A673 (cell line): ENCODE measurements at regions not wholly inside any gene's neighbourhood (a gene's known extent, or its start where the extent isn't known, plus 50 kb on each side); places are given as distances from the start of the nearest gene placed in this dataset.

Experiments used
- BruUV-seq: library from RNA; stranded (reverse); fragments of 400-500 nt; replicated peaks from 2 replicates; lab custom pipeline; 2021; lab: Mats Ljungman, UMichigan
- CTCF ChIA-PET: fragments of 300-600 bp; sonication (Branson Sonifier 250); formaldehyde crosslinking; loops from one replicate; lab custom pipeline; 2022; ENCODE audit warnings: antibody characterized with exemption; lab: Charles Lee
- POLR2A ChIA-PET: fragments of 300-600 bp; sonication (Branson Sonifier 250); formaldehyde crosslinking; loops from one replicate; lab custom pipeline; 2022; ENCODE audit warnings: antibody characterized with exemption; ENCODE audit not compliant: low non-redundant PET; lab: Charles Lee
- DNase-seq: peaks from one replicate; pipeline ENCODE4 v3.0.0-alpha.2; 2015; ENCODE audit warnings: low spot score
- H3K27ac ChIP-seq: fragments of 200-600 bp; sonication (generic); 2 replicates; pipeline ENCODE4 v1.5.1; 2016; ENCODE audit warnings: mixed run types, low read depth, mild to moderate bottlenecking, mixed read lengths, antibody characterized with exemption, low read length; ENCODE audit not compliant: poor library complexity, severe bottlenecking
- H3K27me3 ChIP-seq: fragments of 200-600 bp; sonication (generic); replicated peaks from 2 replicates; pipeline ENCODE4 v1.6.1; 2017; ENCODE audit warnings: mixed run types, low read depth, mild to moderate bottlenecking, mixed read lengths, antibody characterized with exemption, low read length; ENCODE audit not compliant: insufficient read depth, poor library complexity
- H3K36me3 ChIP-seq: fragments of 200-600 bp; sonication (generic); 2 replicates; pipeline ENCODE4 v1.6.1; 2016; ENCODE audit warnings: mixed run types, mild to moderate bottlenecking, mixed read lengths, antibody characterized with exemption, low read length; ENCODE audit not compliant: insufficient read depth, poor library complexity, severe bottlenecking
- H3K4me1 ChIP-seq: fragments of 200-600 bp; sonication (generic); 2 replicates; pipeline ENCODE4 v1.6.1; 2017; ENCODE audit warnings: mixed run types, mild to moderate bottlenecking, mixed read lengths, antibody characterized with exemption, low read length; ENCODE audit not compliant: insufficient read depth, poor library complexity, severe bottlenecking
- H3K4me3 ChIP-seq: fragments of 200-600 bp; sonication (generic); 2 replicates; pipeline ENCODE4 v1.5.1; 2016; ENCODE audit warnings: low read depth, mixed run types, mild to moderate bottlenecking, mixed read lengths, low read length; ENCODE audit not compliant: poor library complexity, severe bottlenecking
- H3K9me3 ChIP-seq: fragments of 200-600 bp; sonication (generic); 2 replicates; pipeline ENCODE4 v1.6.1; 2016; ENCODE audit warnings: mixed run types, low read depth, mild to moderate bottlenecking, mixed read lengths, antibody characterized with exemption, low read length; ENCODE audit not compliant: poor library complexity, severe bottlenecking
- CTCF ChIP-seq: fragments of 300-800, 200-600 bp; sonication (generic); conservative IDR thresholded peaks from 2 replicates; pipeline ENCODE4 v1.5.1; 2017; ENCODE audit warnings: low read depth, mild to moderate bottlenecking, antibody characterized with exemption, low read length, moderate library complexity, mixed read lengths
- EZH2 ChIP-seq: fragments of 200-600 bp; sonication (generic); IDR thresholded peaks from 2 replicates; pipeline ENCODE4 v1.6.1; 2017; ENCODE audit warnings: borderline replicate concordance, low read depth, mild to moderate bottlenecking, mixed read lengths, antibody characterized with exemption, low read length; ENCODE audit not compliant: poor library complexity, severe bottlenecking
- intact Hi-C: fragments of 100-400 bp; cut with micrococcal nuclease; formaldehyde crosslinking; loops from one replicate; pipeline ENCODE4 v1.10.0; 2022; ENCODE audit not compliant: unreplicated experiment

- ChIA-PET CTCF (no interaction called here), POLR2A (no interaction called here)
- intact Hi-C loops, result no loop called here
- no peaks in the 10 kb centered on the region for H3K27me3 ChIP-seq
- no TSS peak for BruUV-seq
- H3K4me3 ChIP-seq, result no peak overlapping the region
- no peaks in the 10 kb centered on the region for H3K4me1 ChIP-seq
- H3K9me3 ChIP-seq, result no peaks in the 10 kb centered on the region
- DNase-seq, result peak; percentile 35
- TF ChIP-seq EZH2 (no peak), CTCF (peak; percentile 35; the same call in 1 of the 2 replicates)
- no peak overlapping the region for H3K27ac ChIP-seq
- H3K36me3 ChIP-seq, result no peaks in the 10 kb centered on the region
These were observed 224.5 kb downstream of the UXS1 start for GRCh38 chr2:105969552-105969951.

GRCh38 chr2:105962221-105962620 lies 217.5 kb downstream of the NCK2 start:
- POLR2A ChIA-PET, result no interaction called here

GRCh38 chr2:105961599-105962146 lies 217.0 kb downstream of the NCK2 start:
- no TSS peak for BruUV-seq
- Histone ChIP-seq H3K27ac (no peak overlapping the region), H3K36me3 (no peaks in the 10 kb centered on the region), H3K4me1 (no peaks in the 10 kb centered on the region), H3K27me3 (peaks cover under 1% of the 10 kb centered on the region), H3K9me3 (no peaks in the 10 kb centered on the region), H3K4me3 (no peak overlapping the region)
- intact Hi-C loops, result no loop called here
- POLR2A ChIA-PET, result no interaction called here
- CTCF ChIA-PET, result no interaction called here
- DNase-seq, result no peak
- no peak for TF ChIP-seq CTCF
- no peak for TF ChIP-seq EZH2

More at GRCh38 chr2:105962221-105962620, 217.5 kb downstream of the NCK2 start:
- H3K9me3 ChIP-seq, result no peaks in the 10 kb centered on the region
- no peak overlapping the region for H3K4me3 ChIP-seq
- no peak for DNase-seq
- BruUV-seq, result no TSS peak
- CTCF ChIA-PET, result no interaction called here
- H3K4me1 ChIP-seq, result no peaks in the 10 kb centered on the region
- no peaks in the 10 kb centered on the region for H3K36me3 ChIP-seq
- no peaks in the 10 kb centered on the region for H3K27me3 ChIP-seq
- intact Hi-C loops, result no loop called here
- TF ChIP-seq CTCF (no peak), EZH2 (no peak)
- no peak overlapping the region for H3K27ac ChIP-seq
